Left ventricle myocardium inferior (tissue), 1 donor: ENCODE measurements at regions not wholly inside any gene's neighbourhood (a gene's known extent, or its start where the extent isn't known, plus 50 kb on each side); places are given as distances from the start of the nearest gene placed in this dataset.

Experiments used
- DNase-seq: peaks from one replicate; pipeline ENCODE4 v3.0.0-alpha.2; 2020
- H3K27ac ChIP-seq: fragments of 200-600 bp; replicated peaks from 2 replicates; pipeline ENCODE4 v1.8.0; 2021
- H3K27me3 ChIP-seq: fragments of 200-600 bp; 2 replicates; pipeline ENCODE4 v1.8.0; 2021; ENCODE audit warnings: low read depth
- H3K36me3 ChIP-seq: fragments of 200-600 bp; 2 replicates; pipeline ENCODE4 v1.8.0; 2021
- H3K4me1 ChIP-seq: fragments of 200-600 bp; 2 replicates; pipeline ENCODE4 v1.8.0; 2021
- H3K4me3 ChIP-seq: fragments of 200-600 bp; 2 replicates; pipeline ENCODE4 v1.8.0; 2021; ENCODE audit warnings: mild to moderate bottlenecking, moderate library complexity
- H3K9me3 ChIP-seq: fragments of 200-600 bp; replicated peaks from 2 replicates; pipeline ENCODE4 v1.8.0; 2021
- CTCF ChIP-seq: fragments of 200-600 bp; IDR thresholded peaks from 2 replicates; pipeline ENCODE4 v1.8.0; 2021; ENCODE audit warnings: antibody characterized with exemption, mild to moderate bottlenecking, borderline replicate concordance
- intact Hi-C: fragments of 100-400 bp; cut with micrococcal nuclease; formaldehyde crosslinking; loops from one replicate; pipeline ENCODE4 v1.11.0; 2022
- donor health status: DM: no; HTN: yes; CAD: no; lungs with severe emphysema.

DNA sequence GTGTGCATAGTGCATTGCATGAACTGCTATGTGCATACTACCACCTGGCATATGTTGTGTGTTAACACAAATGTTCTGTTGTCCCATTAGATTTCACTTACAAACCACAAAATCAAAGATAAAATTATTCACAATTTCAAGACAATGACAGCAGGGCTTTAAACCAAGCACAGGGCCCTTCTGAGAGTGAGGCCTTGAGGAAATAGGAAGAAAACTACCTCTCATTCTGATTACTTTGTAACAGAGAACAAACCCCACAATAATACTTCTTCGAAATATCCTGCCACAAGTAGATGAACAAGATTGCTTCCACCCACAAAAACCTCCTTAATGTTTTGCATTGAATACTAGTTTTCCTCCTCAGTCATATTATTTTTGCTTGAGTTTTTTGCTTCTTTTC lies 85.5 kb upstream of the SPANXB1 start:
- no peaks in the 10 kb centered on the region for H3K36me3 ChIP-seq
- H3K9me3 ChIP-seq, result no peaks in the 10 kb centered on the region
- no peak overlapping the region for H3K27ac ChIP-seq
- intact Hi-C loops, result no loop called here
- H3K27me3 ChIP-seq, result no peaks in the 10 kb centered on the region
- no peak for DNase-seq
- H3K4me3 ChIP-seq, result no peak overlapping the region
- no peak for TF ChIP-seq CTCF
- no peaks in the 10 kb centered on the region for H3K4me1 ChIP-seq

- intact Hi-C loops, result no loop called here
- H3K4me3 ChIP-seq, result no peak overlapping the region
- no peaks in the 10 kb centered on the region for H3K27me3 ChIP-seq
These were observed 84.9 kb upstream of the SPANXB1 start for GRCh38 chrX:140917354-140918115.

DNA sequence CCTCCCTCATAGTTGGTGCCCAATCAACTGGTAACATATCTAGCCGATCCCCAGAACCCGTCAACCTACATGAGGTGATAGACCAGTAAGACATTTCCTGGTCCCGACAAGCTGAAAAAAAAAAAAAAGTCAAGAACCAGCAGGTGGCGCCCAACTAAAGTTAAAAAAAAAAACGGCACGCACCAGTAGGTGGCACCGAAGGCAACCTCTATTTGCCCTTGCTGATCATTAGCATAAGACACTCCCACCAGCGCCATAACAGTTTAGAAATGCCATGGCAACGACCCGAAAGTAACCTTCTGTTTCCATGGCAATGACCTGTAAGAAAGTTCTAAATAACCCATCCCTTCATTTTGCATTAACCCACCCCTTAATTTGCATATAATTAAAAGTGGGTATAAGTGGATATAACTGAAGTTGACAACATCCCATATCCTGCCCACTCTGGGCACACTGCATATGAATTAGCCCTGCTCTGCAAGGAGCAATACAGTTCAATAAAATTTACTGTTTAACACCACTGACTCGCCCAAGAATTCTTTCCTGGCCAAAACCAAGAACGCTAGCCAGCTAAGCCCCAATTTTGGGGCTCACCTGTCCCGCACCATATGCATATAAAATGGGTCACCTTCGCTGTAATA lies 83.9 kb upstream of the SPANXB1 start:
- Histone ChIP-seq H3K9me3 (no peaks in the 10 kb centered on the region), H3K27me3 (no peaks in the 10 kb centered on the region), H3K4me3 (no peak overlapping the region), H3K4me1 (no peaks in the 10 kb centered on the region), H3K36me3 (no peaks in the 10 kb centered on the region), H3K27ac (no peak overlapping the region)
- TF ChIP-seq CTCF, result peak; percentile 31
- DNase-seq, result no peak
- intact Hi-C loops, result no loop called here

More at GRCh38 chrX:140917354-140918115, 84.9 kb upstream of the SPANXB1 start:
- no peaks in the 10 kb centered on the region for H3K4me1 ChIP-seq
- H3K36me3 ChIP-seq, result no peaks in the 10 kb centered on the region
- no peak overlapping the region for H3K27ac ChIP-seq
- TF ChIP-seq CTCF, result no peak
- no peaks in the 10 kb centered on the region for H3K9me3 ChIP-seq
- DNase-seq, result no peak

- Histone ChIP-seq H3K36me3 (no peaks in the 10 kb centered on the region), H3K4me1 (no peaks in the 10 kb centered on the region), H3K9me3 (no peaks in the 10 kb centered on the region), H3K4me3 (no peak overlapping the region), H3K27me3 (no peaks in the 10 kb centered on the region), H3K27ac (no peak overlapping the region)
- DNase-seq, result no peak
- intact Hi-C loops, result no loop called here
- no peak for TF ChIP-seq CTCF
These were observed 82.0 kb upstream of the SPANXB1 start for GRCh38 chrX:140920416-140920815.

DNA sequence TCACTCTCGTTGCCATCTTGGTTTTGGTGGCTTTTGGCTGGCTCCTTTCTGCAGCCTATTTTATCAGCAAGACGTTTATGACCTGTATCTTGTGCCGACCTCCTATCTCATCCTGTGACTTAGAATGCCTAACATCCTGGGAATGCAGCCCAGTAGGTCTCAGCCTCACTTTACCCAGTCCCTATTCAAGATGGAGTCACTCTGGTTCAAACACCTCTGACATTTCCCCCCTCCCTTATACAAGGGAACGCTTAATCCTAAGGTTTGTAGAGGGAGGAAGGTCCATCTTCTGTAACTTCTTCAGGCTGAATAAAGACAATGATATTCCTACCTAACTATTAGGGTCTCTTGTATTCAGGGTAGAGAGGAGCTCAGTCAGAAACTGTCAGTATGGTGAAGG lies 79.3 kb upstream of the SPANXB1 start:
- no peak overlapping the region for H3K4me3 ChIP-seq
- DNase-seq, result no peak
- H3K27ac ChIP-seq, result no peak overlapping the region
- H3K9me3 ChIP-seq, result no peaks in the 10 kb centered on the region
- no peaks in the 10 kb centered on the region for H3K4me1 ChIP-seq
- no peak for TF ChIP-seq CTCF
- intact Hi-C loops, result no loop called here
- H3K36me3 ChIP-seq, result no peaks in the 10 kb centered on the region
- no peaks in the 10 kb centered on the region for H3K27me3 ChIP-seq
